DMS153 treated with DMSO at 0.1 percent for 48 hours (cell line): ENCODE measurements at regions not wholly inside any gene's neighbourhood (a gene's known extent, or its start where the extent isn't known, plus 50 kb on each side); places are given as distances from the start of the nearest gene placed in this dataset.
"Not testable (repeated sequence)": the region's sequence is repeated elsewhere in the genome, so short reads cannot be mapped to it uniquely, and the experiment has no call there.

ENCODE experiments used
- DNase-seq: peaks from one replicate; lab custom pipeline; 2025; ENCODE audit not compliant: unreplicated experiment; lab: John Stamatoyannopoulos, UW

DNA sequence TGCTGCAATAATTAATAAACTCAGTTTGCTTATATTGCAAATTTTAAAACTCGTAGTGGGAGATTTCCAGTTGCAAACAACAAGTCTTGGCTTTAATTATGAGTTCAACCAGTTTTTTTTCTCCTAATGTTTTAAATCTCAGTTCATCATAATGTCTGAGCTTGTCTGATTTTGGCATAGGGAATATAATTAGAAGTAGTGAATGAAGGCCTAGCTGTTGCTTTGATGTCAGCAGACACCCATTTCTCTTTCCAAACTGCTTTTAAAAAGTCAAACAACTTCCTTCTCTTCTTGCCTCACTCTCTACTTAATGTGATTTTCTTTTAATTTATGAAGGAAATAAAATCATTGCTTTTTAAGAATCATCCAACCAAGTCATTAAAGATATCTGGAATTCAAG, 1462.1 kb downstream of the DPP10 start:
- no peak for DNase-seq

- DNase-seq, result no peak
These were observed 1466.3 kb downstream of the DPP10 start for GRCh38 chr2:115908731-115909130.

- no peak for DNase-seq
These were observed 1467.8 kb downstream of the DPP10 start for GRCh38 chr2:115910270-115910669.

DNA sequence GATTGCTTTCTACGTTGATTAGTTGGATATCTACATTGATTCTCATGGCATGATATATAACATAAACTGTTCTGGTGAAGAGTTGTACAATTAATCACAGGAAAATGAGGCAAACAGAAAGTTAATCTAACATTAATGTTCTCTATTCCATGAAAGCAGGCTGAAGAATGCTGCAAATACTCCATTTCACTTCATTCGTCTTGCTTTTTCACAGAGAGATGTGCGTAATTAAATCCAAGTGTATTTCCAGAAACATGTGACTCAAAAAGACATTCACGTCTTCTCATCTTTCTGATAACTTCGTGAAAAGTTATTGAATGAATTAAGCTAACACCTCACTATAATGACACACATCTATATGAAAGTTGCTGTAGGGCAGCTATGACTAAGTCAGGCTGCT, 1471.5 kb downstream of the DPP10 start:
- no peak for DNase-seq

DNA sequence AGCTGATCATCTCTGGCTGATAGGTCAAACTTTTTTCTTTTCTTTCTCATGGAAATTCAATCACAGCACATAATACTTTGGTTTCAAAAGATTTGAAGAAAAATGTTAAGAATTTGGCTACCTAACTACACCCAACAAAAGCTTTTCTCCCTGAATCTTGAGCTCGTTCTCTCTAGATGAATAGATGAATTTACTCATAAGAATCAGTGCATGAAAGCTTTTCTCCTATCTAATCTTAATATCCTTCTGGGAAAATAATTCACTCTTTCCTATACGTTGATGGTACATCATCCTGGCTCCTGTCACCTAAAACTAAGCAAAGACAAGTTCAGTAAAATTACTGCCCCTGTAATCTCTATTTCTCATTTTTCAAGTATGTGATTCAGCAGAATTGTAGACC, 1479.1 kb downstream of the DPP10 start:
- no peak for DNase-seq

GRCh38 chr2:115939902-115940301, 1497.5 kb downstream of the DPP10 start:
- no peak for DNase-seq

GRCh38 chr2:115942800-115943199, 1500.4 kb downstream of the DPP10 start:
- no peak for DNase-seq

- no peak for DNase-seq
These were observed 1503.9 kb downstream of the DPP10 start for GRCh38 chr2:115946341-115946740.

- DNase-seq, result no peak
These were observed 1504.5 kb downstream of the DPP10 start for GRCh38 chr2:115946891-115947290.

GRCh38 chr2:115976916-115977315, 1534.5 kb downstream of the DPP10 start:
- no peak for DNase-seq

GRCh38 chr2:115999039-115999438, 1556.6 kb downstream of the DPP10 start:
- DNase-seq, result no peak

DNA sequence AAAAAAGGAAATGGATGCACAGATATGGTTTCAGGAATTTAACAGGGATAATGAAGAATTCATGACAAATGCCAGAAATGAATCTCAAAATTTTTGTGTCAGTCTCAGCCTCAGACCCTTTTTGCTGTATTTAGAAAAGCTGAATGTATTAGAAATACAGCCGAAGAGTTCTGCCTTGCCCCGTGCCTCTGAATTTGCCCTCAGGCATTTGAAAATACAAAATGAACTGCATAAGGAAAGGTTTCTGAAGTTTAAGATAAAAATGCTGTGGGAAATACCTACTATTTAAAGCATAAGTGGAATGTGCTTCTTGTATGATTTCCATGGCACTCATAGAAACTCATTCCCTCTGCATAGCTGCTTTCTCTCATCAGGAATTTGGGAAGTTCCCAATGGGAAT, 1580.6 kb downstream of the DPP10 start:
- no peak for DNase-seq

DNA sequence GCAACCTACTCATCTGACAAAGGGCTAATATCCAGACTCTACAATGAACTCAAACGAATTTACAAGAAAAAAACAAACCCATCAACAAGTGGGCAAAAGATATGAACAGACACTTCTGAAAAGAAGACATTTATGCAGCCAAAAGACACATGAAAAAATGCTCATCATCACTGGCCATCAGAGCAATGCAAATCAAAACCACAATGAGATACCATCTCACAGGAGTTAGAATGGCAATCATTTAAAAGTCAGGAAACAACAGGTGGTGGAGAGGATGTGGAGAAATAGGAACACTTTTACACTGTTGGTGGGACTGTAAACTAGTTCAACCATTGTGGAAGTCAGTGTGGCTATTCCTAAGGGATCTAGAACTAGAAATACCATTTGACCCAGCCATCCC, 1596.3 kb downstream of the DPP10 start:
- not testable (repeated sequence) for DNase-seq

DNA sequence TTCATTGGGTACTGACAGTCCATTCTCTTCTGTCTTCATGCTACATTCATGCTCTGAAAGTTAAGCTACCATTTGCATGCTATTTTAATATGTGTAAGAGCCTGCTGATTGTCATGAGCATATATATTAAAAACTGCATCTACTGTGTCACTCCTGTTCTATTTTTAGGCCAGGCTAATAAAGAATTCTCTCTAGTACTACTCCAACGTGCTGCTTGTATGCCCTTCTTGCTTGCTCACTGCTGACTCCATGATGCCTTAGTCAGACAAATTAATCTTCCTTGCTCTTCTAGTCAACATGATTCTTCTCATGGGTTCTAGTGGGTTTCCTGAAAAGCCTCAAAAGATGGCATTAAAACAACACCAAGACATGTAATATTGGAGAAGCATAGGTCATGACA, 1600.1 kb downstream of the DPP10 start:
- DNase-seq, result no peak

DNA sequence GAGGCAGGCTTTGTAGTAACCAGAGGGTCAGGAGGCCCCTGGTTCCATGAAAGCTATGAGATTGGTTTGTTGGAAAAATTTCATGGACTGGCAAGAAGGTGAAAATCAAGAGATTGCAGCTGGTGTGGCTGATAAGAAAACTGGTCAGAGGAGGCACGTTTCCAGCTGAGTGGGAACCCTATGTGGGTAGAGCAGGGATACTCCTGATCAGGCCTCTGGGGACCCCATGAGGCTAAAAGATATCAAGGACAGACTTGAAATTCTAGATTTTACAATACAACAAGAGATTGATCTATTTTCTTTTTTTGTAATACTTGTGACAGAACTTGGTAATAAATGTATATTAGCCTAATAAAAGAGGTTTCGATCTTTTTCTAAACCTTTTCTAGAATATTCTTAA, 1615.1 kb downstream of the DPP10 start:
- no peak for DNase-seq

- DNase-seq, result no peak
These were observed 1618.6 kb downstream of the DPP10 start for GRCh38 chr2:116061023-116061422.

- DNase-seq, result no peak
These were observed 1631.3 kb downstream of the DPP10 start for GRCh38 chr2:116073731-116074130.

GRCh38 chr2:116074161-116074560, 1631.7 kb downstream of the DPP10 start:
- DNase-seq, result no peak

DNA sequence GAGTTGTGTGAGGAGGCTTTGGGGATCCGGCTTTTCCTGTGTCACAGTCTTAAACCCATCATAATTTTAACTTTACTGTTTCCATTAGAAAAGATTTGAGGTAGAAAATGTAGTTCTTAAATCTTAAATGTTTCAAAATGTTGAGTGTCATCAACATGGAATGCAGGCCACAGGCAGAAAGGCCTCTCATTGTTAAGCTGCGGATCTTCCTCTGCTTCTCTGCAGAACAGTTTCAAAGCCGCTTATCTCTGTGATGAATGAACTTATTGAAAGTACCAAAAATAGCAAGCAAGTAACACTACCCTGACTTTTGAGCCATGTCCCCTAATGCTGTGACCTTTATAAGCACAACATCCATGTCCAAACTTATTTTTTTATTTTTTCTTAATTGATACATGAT, 1645.8 kb downstream of the DPP10 start:
- no peak for DNase-seq

DNA sequence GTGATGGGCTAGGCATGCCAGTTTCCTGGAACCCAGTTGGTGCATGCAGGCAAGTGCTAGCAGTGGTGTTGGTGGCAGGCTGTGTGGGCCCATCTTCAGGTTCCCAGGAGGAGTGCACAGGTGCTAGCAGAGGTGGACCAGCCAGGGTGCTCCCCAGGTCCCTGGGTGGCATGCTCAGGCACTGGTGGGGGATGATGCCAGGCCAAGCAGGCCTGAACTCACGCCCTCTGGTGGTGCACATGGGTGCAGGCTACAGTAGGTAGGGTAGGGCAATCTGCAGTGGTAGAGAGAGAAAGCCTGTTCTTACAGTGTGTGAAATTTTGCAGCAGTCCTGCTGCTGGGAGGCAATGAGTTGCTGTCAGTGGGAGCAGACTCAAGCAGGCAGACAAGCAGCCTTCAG, 1651.8 kb downstream of the DPP10 start:
- no peak for DNase-seq

GRCh38 chr2:116095636-116096035, 1653.2 kb downstream of the DPP10 start:
- DNase-seq, result no peak

DNA sequence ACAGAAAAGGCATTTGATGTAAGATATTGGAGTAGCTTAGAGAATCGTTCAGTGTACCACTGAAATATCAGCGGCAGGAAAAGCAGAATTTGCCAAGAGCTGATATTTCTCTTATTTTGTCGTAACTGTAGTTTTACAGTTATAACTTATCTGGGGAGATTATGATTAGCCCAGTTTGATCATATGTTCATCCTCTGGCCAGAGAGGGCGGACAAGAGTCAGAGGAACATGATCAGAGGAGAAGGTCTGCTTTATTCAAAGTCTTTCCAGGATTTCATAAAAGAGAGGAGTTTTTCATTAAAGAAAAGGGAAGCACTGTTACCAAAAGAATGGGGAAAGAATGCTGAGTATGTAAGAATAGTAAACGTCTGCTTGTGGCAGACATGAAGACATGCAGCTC, 1655.6 kb downstream of the DPP10 start:
- DNase-seq, result no peak

- no peak for DNase-seq
These were observed 1667.0 kb downstream of the DPP10 start for GRCh38 chr2:116109471-116109870.

- no peak for DNase-seq
These were observed 1675.4 kb downstream of the DPP10 start for GRCh38 chr2:116117845-116118244.
